HG03439 (cell line): ENCODE measurements at regions not wholly inside any gene's neighbourhood (a gene's known extent, or its start where the extent isn't known, plus 50 kb on each side); places are given as distances from the start of the nearest gene placed in this dataset.

Experiments
- ATAC-seq: cut with Tn5 transposase; IDR thresholded peaks from one replicate; pipeline ENCODE4 v1.9.1; 2021; ENCODE audit warnings: mild to moderate bottlenecking, moderate library complexity; ENCODE audit not compliant: unreplicated experiment

DNA sequence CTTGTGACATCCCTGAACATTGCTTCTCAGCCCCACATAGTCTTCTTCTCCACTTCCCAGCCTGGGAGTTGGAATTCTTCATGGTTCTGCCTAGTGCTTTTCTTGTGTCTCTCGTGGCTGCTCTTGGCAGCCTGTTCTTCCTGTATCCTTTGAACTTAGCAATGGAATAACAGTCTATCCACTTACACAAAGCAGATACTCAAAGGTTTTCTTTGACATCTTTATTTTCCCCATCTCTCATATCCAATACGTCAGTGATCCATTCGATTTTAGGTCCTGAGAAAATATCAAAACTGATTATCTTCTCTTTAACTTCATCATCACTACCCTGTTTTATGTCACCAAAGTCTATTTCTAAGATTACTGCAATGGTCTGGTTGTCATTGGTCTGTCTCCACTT, 1091.2 kb upstream of the PIK3C3 start:
- no peak for ATAC-seq

DNA sequence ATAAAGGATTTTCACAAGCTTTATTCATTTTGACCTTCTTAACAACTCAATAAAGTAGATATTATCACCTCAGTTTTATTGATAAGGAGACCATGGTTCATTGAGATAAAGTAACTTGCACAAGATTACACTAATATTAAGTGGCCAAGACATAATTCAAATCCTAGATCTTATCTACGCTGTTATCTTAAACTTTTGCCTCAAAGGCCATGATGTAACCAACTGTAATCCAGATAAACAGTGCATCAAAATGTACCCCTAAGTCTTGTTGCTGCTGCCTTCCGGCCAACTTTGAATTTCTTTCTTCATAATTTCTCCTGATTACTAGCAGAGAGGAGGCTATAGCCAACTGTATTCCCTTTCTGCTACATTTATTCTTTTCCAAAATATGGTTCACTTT, 1094.8 kb upstream of the PIK3C3 start:
- ATAC-seq, result no peak

DNA sequence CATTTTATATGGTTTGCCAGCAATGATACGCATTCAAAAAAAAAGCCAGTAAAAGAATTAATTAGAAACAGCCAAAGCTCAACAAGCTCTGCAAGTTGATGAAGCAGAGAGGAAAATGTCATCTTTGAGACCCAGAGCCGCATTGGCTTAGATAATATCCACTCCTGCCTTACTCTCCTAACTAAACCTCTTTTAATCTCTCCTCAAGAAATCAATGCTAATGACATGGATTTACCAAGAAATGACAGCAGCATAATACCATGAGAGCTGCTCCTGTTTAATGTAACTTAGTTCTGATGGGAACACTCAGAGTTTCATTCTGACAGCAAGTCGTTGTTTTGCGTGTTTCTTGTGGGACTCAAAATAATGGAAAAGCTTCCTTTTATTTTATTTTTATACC, 1099.4 kb upstream of the PIK3C3 start:
- no peak for ATAC-seq

DNA sequence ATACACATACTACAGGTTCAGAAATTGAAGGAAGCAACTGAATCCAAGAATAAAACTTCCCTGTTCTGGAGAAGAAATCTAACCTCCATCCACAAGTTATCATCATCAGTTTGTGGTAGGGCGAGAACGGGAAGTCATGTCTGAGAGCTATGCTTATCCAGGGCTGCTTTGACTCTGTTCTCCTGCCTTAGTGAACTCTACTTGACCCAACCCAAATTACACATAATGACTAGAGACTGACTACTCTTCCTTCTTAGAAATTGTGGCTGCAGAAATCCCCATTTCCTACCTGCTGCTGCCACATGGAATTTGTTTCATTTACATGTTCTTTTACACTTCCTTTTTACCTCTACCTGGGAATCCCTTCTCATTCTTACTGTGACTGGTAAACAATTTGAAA, 1102.6 kb upstream of the PIK3C3 start:
- ATAC-seq, result no peak

DNA sequence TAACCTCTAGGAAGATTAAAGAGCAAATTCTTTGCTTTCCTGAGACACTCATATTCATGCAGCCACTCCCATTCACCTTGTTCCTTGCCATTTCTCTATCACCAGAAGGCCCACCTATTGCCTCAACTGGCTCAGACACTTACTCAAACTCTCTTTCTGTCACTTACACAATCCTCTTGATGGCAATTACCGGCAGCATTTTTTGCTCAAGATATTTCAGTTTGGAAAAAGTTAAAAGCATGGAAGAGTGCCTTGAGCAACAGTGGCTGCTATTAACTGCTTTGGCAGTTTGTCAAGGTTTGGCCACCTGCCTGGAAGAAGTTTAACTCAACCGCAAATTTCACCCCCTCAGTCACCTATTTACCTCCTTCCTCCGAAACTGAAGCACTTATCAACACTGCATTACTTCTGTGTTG, 1104.0 kb upstream of the PIK3C3 start:
- no peak for ATAC-seq

DNA sequence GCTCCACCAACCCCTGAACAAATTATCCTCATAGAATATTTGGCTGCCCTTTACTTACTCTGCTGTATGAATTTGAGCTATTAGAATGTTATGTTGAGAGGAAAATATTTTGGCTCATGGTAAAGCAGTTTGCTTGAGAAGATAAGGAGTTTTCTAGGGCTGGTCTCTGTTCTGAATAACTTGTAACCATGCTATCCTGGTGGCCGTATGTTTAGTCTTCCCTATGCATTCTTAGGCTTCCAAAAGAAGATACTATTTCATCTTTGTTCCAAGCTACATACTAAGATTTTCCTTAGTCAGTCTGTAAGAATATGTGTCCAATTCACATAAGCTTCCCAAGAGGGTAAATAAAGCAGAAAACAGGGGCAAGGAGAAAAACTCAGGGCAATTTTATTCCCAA, 1105.1 kb upstream of the PIK3C3 start:
- no peak for ATAC-seq

DNA sequence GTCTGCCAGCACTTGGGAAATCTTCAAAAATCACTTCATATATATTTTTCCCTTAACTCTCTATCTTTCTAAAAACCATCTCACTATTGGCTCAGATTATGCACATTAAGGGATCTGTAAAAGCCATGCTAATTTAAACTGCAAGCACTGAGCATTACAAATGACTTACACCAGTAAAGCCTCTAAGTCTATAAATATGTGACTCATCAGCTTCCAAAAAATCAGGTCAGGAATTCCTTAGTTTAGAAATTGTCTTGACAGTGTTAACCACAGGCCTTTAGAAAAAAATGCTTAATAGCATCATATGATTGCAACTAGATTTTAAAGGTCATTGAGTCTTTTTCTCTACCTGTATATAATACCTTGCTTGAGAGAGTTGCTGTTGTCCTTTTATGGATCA, 1113.6 kb upstream of the PIK3C3 start:
- no peak for ATAC-seq

DNA sequence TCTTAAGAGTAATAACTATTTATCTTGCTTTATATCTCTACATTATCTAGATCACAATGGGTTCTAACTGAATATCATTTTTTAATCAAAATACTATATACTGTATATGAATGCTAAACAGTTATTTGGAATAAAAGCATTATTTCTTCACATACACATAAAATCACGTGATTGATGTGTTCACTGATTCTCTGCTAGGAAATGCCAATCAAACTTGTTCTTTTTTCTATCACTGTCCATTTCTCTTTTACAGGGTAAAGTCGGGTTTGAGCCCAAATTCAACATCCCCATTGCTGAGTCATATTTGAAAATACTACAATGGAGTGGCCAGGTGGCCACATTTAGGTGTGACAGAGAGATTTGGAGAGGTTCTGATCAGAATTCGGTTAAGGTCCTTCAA, 1114.0 kb upstream of the PIK3C3 start:
- ATAC-seq, result no peak

DNA sequence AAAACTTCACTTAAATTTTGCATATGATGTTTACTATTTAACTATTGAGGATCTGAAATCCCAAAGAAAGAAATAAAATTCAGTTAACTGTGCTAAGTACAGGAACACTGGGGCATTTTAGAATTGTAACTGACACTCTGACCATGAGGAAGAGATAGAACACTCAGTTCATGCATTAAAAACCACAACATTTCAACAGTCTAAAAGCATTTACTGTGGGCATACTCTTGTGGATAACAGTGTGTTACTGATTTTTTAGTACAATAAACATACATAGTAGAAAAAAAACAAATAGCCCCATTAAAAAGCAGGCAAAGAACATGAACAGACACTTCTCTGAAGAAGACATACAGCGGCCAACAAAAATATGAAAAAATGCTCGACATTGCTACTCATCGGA, 1122.7 kb upstream of the PIK3C3 start:
- ATAC-seq, result no peak

DNA sequence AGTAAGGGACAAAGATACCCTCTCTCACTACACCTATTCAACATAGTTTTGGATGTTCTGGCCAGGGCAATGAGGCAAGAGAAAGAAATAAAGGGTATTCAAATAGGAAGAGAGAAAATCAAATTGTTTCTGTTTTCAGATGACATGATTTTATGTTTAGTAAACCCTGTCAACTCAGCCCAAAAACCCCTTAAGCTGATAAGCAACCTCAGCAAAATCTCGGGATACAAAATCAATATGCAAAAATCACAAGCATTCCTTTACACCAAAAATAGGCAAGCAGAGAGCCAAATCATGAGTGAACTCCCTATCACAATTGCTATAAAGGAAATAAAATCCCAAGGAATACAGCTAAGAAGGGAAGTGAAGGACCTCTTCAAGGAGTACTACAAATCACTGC, 1130.7 kb upstream of the PIK3C3 start:
- no peak for ATAC-seq

DNA sequence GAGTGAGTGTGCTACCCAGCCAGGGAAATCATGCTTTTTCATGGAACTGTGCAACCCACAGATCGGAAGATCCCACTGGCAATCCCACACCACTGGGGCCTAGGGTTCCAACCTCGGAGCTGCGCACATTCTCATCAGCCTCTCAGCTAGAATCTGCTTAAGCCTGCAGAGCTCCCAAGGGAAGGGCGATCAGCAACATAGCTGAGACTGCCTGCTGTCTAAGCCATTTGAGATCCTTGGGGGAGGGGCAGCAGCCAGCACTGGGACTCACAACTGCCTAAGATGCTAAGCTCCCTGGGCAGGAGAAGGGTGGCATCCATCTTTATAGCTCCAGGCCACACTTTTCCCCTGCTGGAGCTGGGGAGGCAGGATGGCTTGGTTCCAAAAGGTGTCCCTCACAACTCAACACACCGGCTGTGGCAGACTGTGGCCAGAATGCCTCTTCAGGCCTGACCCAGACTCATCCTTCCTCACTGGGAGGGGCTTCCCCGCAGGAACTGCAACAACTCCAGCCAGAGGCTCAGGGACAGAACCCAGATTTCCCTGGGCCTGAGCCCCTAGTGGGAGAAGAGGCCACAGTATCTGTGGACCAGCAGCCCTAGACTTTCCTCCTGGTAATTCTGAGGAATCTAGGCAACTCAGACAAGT, 1133.3 kb upstream of the PIK3C3 start:
- no peak for ATAC-seq

DNA sequence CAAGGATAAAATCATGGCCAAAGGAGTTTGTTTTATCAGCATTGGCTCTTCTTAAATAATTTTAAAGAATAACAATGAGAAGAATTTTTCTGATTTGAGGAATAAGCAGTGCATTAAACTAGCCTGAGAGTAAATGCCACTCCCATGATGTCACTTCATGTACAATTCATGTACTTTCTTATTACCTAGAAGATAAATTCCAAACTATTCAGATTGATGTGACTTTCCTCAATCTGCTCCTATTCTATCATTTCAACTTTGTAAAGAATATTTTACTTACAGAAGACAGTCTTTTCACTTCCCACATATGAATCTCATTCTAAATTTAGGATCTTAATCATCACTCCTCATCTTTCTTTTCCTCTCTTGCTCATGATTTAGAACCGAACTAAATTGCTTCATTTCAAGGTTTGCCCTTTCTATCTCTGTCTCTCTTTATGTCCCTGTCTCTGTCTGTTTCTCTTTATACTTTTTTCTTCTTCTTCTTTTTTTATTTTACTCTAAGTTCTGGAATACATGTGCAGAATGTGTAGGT, 1142.0 kb upstream of the PIK3C3 start:
- no peak for ATAC-seq

DNA sequence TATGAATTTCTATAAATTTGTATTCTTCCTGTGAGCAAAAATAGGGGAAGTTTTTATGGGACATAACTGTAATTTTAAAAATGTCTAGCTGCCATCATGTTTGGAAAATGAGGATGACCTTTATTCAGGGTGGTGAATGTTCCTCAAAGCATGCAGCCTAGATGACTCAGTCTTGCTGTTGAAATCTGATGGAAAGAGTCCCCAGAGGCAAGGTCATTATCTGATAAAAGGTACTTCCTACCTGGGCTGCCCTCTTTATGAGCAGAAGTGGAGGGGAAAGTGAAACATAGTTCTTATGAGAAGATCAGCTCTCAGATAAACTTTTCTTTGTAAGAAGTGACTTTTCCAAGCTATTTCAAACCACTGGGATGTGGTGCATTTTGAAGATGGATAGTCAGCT, 1144.7 kb upstream of the PIK3C3 start:
- ATAC-seq, result no peak

DNA sequence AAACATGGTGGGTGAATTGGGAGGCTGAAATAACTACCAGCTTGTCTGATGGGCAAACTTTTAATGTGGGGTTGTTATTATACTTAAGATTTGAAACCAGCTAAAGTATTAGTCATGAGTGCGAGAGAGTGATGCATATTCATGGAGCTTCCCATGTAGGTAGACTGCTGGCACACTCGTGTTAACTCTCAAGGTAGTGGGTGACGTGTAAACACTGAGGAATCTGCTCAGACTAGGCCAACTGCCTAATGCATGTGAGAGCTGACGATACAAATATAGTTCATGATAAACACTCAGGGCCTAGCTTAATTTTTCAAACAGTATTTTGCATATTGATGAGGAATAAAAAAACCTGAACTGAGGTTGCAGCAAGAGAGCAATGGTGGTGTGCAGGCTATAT, 1165.7 kb upstream of the PIK3C3 start:
- ATAC-seq, result no peak

DNA sequence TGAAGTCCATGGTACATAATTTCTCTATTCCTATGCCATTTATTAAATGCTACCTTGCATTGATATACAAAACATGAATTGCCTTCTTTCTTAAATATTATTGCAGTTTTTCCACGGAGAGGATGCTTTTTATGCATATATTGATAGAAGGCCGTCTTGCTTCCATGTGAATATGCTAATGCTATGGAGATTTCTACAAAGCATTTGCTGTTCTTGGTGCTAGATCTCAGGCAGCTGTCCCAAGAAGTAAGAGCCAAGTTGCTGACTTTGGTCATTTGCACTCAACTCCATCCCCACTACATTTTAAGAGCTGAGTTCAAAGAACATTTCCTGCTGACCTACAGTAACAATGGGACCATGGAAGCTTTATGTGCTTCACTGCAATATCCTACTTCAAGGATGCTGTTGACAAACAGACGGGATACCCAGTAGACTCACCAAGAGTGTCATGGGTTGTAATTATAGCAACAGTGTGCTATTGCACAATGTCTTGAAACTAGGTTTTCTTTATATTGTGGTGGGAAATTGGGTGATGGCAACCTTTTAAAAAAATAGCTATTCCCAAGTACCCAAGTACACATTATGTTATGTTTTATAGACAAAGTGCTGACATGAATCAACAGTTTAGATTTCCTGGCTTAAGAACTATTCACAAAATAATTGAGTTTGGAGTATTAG, 1172.4 kb upstream of the PIK3C3 start:
- no peak for ATAC-seq

DNA sequence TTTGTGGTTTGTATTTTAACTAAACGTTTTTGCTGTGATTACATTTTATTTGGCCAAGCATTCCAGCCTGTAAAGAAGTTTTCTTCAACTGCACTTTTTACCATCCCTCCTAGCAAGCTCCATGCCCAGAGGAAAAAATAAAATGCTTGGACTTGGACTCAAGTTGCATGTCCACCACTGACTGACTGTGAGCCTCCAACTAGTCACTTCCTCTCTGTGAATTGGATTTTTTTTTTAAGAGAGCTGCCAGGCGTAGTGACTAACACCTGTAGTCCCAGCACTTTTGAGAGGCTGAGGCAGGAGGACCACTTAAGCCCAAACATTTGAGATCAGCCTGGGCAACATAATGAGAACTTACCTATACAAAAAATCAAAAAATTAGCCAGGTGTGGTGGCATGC, 1185.2 kb upstream of the PIK3C3 start:
- no peak for ATAC-seq

DNA sequence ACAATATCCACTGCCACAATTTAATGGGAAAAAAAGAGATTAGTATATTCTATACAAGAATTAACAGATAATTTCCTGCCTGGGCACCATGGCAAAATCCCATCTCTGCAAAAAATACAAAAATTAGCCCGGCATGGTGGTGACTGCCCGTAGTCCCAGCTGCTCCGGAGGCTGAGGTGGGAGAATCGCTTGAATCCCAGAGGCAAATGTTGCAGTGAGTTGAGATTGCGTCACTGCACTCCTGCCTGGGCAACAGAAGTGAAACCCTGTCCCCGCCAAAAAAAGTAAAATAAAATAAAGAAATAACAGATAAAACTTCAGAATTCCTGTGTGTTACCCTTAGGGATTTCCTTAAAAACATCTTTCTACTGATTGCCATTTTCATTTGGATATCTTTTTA, 1194.8 kb upstream of the PIK3C3 start:
- ATAC-seq, result no peak

DNA sequence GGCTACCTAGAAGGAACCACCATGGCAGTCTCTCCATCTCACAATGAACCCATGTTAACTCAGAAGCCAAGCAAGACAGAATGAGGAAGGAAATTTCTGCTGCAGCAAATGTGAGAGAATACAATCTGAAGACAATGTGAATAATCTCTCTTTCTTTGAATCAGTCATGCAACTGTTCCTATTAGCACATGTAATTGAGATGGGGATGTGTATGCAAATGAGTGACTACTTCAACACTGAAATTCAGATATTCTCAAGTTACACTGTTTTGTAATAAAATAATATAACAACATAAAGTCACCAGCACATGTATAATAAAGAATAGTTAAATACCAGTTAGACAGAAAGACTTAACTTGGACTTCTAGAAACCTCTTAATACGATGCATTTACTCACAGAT, 1200.6 kb upstream of the PIK3C3 start:
- ATAC-seq, result no peak

DNA sequence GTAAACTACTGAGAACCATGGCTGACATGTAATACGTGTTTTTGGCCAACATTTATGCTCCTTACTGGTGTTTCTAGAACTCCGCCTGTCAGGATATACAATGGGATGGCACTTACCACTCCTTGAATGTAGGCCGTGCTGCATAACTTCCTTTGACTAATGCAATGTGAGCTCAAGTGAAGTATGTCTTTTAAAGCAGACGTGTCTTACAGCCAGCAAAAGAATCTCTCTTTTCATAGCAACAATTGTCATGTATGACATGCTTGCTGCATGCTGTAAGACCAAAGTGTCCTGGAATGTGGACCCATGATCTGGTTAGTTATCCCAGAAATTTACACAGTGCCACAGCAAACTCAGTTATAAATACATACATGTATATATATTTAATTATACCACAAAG, 1202.7 kb upstream of the PIK3C3 start:
- no peak for ATAC-seq

DNA sequence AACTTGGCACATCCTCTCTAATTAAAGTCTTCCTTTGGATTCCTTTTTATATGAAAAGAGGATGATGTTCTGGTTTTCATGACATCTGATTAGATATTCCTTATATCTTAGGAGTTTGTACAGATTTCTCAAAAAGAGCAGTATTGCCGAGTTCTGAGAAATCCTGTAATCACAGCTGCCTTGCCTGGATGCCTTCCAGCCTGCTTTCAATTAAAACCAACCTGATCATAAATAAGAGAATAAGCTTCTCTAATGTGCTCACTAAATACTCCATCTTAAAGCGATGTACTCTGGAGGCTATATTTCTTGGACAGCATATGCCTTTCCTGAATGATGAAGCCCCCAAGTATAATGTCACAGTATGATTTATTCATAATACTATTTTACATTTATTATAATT, 1203.8 kb upstream of the PIK3C3 start:
- no peak for ATAC-seq

DNA sequence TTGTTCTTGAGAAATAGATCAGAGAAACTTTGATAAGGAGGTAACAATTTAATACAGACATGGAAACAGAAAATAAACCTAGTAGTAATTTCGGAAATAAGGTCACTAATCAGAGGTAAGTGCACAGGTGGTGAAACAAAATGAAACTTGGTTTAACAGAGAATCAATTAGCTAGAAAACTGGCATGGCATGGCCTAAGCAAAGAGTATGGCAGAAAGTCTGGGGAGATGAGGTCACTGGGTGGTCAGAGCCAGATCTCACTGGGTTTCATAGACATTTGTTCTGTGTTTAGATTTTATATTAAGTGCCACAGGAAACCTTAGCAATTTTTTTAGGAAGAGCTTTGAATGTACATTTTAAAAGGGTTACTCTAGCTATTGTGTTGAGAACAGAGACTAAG, 1216.0 kb upstream of the PIK3C3 start:
- ATAC-seq, result no peak

DNA sequence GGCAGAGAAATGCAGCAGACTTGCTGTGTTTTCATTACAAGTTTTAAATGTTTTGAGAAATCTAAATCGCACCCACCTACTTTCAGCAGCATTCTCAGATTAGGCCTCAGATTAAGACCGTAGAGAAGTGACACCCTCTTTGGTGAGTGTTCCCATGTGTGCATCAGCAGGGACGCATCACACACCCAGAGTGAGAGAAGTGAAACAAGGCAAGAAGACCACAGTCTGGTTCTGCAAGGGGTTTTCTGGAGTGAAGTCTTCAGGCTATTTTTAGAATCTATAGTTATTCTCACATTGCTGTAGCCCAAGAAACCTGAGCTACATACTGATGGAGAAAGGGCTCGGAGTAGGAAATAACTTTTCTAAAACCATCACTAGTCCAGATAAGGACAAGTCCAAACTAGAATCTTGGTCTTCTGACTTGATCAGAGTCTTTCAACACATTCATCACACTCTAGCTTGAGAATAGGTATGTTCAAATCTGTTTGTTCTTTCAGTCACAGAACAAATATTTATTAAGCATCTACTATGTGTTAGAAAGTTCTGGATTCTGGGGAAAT, 1216.6 kb upstream of the PIK3C3 start:
- ATAC-seq, result no peak
